HFFc6 (cell line): ENCODE measurements at regions not wholly inside any gene's neighbourhood (a gene's known extent, or its start where the extent isn't known, plus 50 kb on each side); places are given as distances from the start of the nearest gene placed in this dataset.

Source experiments
- DNase-seq: peaks from one replicate; pipeline ENCODE4 v3.0.0-alpha.2; 2018
- H3K27ac Mint-ChIP-seq: 2 replicates; pipeline ENCODE4 v1.8.0; 2020; ENCODE audit warnings: mild to moderate bottlenecking, mixed read lengths
- H3K27me3 Mint-ChIP-seq: 2 replicates; pipeline ENCODE4 v1.8.0; 2021; ENCODE audit warnings: mild to moderate bottlenecking, moderate library complexity, mixed read lengths; ENCODE audit not compliant: insufficient read depth
- H3K36me3 Mint-ChIP-seq: 2 replicates; pipeline ENCODE4 v1.8.0; 2021; ENCODE audit warnings: low read depth, mixed read lengths
- H3K4me1 Mint-ChIP-seq: 2 replicates; pipeline ENCODE4 v1.8.0; 2020; ENCODE audit warnings: low read depth, mixed read lengths
- H3K4me3 Mint-ChIP-seq: 2 replicates; pipeline ENCODE4 v1.8.0; 2020; ENCODE audit warnings: mild to moderate bottlenecking, moderate library complexity, mixed read lengths
- H3K9me3 Mint-ChIP-seq: 2 replicates; pipeline ENCODE4 v1.8.0; 2020; ENCODE audit warnings: mild to moderate bottlenecking, mixed read lengths
- TF ChIP-seq, protein P1 (sequence below): fragments of 200-600 bp; sonication (generic); IDR thresholded peaks from 2 replicates; pipeline ENCODE4 v1.5.0; 2021; ENCODE audit warnings: antibody characterized with exemption, mild to moderate bottlenecking

DNA sequence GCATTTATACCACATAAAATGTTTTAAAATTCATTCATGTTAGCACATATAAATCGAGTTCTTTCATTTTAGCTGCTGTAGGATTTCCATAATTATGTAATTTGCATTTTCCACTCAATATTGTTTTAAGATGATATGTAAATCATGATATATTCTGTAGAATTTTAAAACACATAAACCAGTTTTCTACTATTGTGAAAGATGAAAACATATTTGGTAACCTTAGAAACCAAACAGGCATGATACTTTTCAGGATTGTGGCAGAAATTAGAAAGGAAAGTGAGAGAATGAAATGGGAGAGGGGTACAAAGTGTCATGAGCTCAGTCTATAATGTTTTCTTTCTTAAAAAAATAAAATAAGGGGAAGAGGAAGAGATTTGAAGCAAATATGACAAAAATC lies 269.3 kb downstream of the PPP1R3A start:
- H3K4me3 Mint-ChIP-seq = no peak overlapping the region

GRCh38 chr7:113639221-113639620 lies 279.6 kb downstream of the PPP1R3A start:
- no peak overlapping the region for H3K4me3 Mint-ChIP-seq
- no peaks in the 10 kb centered on the region for H3K36me3 Mint-ChIP-seq
- no peak for DNase-seq
- peaks cover 40% of the 10 kb centered on the region for H3K9me3 Mint-ChIP-seq
- no peaks in the 10 kb centered on the region for H3K27me3 Mint-ChIP-seq
- H3K4me1 Mint-ChIP-seq = no peaks in the 10 kb centered on the region
- H3K27ac Mint-ChIP-seq = no peak overlapping the region
- TF ChIP-seq, protein P1, sequence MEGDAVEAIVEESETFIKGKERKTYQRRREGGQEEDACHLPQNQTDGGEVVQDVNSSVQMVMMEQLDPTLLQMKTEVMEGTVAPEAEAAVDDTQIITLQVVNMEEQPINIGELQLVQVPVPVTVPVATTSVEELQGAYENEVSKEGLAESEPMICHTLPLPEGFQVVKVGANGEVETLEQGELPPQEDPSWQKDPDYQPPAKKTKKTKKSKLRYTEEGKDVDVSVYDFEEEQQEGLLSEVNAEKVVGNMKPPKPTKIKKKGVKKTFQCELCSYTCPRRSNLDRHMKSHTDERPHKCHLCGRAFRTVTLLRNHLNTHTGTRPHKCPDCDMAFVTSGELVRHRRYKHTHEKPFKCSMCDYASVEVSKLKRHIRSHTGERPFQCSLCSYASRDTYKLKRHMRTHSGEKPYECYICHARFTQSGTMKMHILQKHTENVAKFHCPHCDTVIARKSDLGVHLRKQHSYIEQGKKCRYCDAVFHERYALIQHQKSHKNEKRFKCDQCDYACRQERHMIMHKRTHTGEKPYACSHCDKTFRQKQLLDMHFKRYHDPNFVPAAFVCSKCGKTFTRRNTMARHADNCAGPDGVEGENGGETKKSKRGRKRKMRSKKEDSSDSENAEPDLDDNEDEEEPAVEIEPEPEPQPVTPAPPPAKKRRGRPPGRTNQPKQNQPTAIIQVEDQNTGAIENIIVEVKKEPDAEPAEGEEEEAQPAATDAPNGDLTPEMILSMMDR = no peak

More for the DNA sequence above, 269.3 kb downstream of the PPP1R3A start:
- Mint-ChIP-seq H3K27ac (no peak overlapping the region), H3K27me3 (no peaks in the 10 kb centered on the region), H3K4me1 (no peaks in the 10 kb centered on the region), H3K9me3 (peaks cover 34% of the 10 kb centered on the region), H3K36me3 (no peaks in the 10 kb centered on the region; the same call in 1 of the 2 replicates)
- TF ChIP-seq, protein P1 = no peak
- no peak for DNase-seq

GRCh38 chr7:113636727-113637421 lies 281.9 kb downstream of the PPP1R3A start:
- Mint-ChIP-seq H3K36me3 (no peaks in the 10 kb centered on the region), H3K27me3 (no peaks in the 10 kb centered on the region), H3K4me1 (no peaks in the 10 kb centered on the region), H3K27ac (no peak overlapping the region), H3K4me3 (no peak overlapping the region), H3K9me3 (peaks cover 39% of the 10 kb centered on the region)
- TF ChIP-seq, protein P1 = no peak
- no peak for DNase-seq

GRCh38 chr7:113635492-113635891 lies 283.3 kb downstream of the PPP1R3A start:
- Mint-ChIP-seq H3K9me3 (peaks cover 27% of the 10 kb centered on the region), H3K27ac (no peak overlapping the region), H3K36me3 (no peaks in the 10 kb centered on the region), H3K4me3 (no peak overlapping the region), H3K27me3 (no peaks in the 10 kb centered on the region), H3K4me1 (no peaks in the 10 kb centered on the region)
- no peak for DNase-seq
- TF ChIP-seq, protein P1 = no peak

DNA sequence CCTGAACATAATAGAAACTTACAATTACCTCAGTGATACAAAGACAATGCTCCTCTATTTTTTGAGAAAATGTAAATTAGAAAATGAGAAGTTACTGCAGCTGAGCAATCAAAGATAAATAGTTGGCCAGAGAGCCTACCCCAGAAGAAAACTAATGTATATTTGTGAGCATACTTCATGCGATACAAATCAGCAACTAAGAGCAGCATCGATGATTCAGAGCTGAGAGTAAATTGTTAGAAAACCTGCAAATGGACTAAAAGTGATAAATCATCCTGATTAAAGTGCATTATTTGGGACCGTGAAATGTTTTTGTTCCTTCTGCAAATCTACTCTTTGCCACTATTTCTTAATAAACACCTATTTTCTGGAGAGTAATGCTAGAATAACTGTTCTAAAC lies 285.7 kb downstream of the PPP1R3A start:
- DNase-seq = no peak
- Mint-ChIP-seq H3K36me3 (no peaks in the 10 kb centered on the region), H3K4me3 (no peak overlapping the region), H3K9me3 (peaks cover 13% of the 10 kb centered on the region), H3K4me1 (no peaks in the 10 kb centered on the region), H3K27ac (no peak overlapping the region), H3K27me3 (no peaks in the 10 kb centered on the region)
- TF ChIP-seq, protein P1 = no peak
